Ovary (tissue), 3 donors: ENCODE measurements at regions not wholly inside any gene's neighbourhood (a gene's known extent, or its start where the extent isn't known, plus 50 kb on each side); places are given as distances from the start of the nearest gene placed in this dataset.

Experiments
- EP300 ChIP-seq: sonication (generic); formaldehyde crosslinking; IDR thresholded peaks from one replicate; pipeline ENCODE4 v1.6.1; 2017; ENCODE audit warnings: antibody characterized with exemption
- POLR2A ChIP-seq: fragments of 450-650 bp; IDR thresholded peaks from one replicate; pipeline ENCODE4 v1.6.1; 2017; ENCODE audit warnings: antibody characterized with exemption, mild to moderate bottlenecking, moderate library complexity
- TF ChIP-seq, protein P1 (sequence below), 3 donors: fragments of 450-650 bp in 2 of 3; fragments of 200-600 bp in 1 of 3; IDR thresholded peaks; one replicate each; pipeline versions ENCODE4 v1.5.1 to v1.8.0; 2016 to 2022; ENCODE audit warnings: antibody characterized with exemption in 3 of 3, mild to moderate bottlenecking in 1 of 3
- donor health status: DM: no; HTN: no; CAD: no.

DNA sequence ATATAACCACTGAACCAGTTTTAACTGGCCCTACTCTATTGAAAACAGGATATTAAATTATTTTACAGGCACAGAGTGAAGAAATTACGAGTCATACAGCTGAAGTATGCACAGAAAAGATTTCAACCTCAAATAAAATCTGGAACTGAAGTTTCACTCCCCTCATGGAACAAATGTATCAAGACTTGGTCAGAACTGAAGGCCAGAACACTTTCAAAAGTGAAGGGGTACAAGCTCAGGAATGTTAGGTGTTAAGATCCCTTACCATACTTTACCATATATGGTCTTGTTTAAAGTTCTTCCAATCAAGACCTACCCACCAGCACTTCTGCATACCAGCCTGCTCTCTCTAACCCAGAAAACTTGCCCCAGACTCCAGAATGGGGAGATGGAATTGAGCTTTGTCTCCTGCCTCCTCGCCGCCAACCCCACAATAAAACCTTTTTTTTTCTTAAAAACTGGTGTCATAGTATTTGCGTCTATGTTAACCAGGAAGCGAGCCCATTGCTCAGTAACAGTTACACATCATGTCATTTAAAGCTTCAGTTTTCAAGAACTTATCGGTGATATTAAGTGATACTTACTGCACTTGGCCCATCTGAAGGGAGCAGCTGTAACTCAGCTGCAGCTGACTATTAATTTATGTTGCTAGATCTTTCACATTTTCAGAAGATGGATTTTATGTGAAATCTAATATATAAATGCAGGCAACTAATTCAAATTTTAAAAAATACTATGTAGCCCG is 59.9 kb downstream of the OXSM start:
- TF ChIP-seq, protein P1, sequence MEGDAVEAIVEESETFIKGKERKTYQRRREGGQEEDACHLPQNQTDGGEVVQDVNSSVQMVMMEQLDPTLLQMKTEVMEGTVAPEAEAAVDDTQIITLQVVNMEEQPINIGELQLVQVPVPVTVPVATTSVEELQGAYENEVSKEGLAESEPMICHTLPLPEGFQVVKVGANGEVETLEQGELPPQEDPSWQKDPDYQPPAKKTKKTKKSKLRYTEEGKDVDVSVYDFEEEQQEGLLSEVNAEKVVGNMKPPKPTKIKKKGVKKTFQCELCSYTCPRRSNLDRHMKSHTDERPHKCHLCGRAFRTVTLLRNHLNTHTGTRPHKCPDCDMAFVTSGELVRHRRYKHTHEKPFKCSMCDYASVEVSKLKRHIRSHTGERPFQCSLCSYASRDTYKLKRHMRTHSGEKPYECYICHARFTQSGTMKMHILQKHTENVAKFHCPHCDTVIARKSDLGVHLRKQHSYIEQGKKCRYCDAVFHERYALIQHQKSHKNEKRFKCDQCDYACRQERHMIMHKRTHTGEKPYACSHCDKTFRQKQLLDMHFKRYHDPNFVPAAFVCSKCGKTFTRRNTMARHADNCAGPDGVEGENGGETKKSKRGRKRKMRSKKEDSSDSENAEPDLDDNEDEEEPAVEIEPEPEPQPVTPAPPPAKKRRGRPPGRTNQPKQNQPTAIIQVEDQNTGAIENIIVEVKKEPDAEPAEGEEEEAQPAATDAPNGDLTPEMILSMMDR (IDR thresholded peaks at IDR 0.05), result no peak
- TF ChIP-seq POLR2A (no peak), EP300 (no peak)
